Dermis blood vessel endothelial cell (primary cell): ENCODE measurements at regions not wholly inside any gene's neighbourhood (a gene's known extent, or its start where the extent isn't known, plus 50 kb on each side); places are given as distances from the start of the nearest gene placed in this dataset.

Source experiments
- DNase-seq: peaks from one replicate; pipeline ENCODE4 v3.0.0; 2010

GRCh38 chr7:97639036-97639435, 92.8 kb upstream of the TAC1 start:
- DNase-seq, result no peak

DNA sequence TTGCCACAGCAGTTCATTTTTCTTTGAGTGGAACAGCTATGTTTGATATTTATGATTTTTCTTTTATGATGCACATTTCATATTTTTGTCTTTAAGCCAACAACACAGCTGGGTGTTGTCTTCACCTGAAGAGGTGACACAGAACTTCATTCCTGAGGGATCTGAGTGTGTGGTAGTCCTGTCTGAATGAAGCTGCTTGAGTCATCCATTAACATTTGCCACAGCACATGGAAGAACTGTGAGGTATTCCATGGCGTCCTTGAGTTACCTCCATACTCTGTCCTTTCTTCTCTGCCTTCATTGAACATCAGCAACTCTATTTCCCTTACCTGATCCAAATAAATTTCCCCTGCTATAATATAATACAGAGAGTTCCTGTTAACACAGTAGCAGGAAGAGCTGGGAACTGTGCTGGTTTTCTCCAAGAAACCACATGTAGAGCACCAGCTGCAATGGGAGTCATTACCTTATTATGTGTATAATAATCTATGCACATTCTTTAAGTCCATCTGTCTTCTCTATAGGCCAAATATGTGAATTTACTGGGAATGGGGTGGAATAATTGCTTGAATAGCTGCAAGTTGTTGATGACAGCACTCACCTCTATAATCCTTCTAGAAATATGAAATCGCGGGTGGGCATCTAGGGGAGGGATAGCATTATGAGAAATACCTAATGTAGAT, 72.4 kb upstream of the TAC1 start:
- DNase-seq, result no peak

- DNase-seq, result no peak
Observed at GRCh38 chr7:97667359-97667758, 64.5 kb upstream of the TAC1 start.

DNA sequence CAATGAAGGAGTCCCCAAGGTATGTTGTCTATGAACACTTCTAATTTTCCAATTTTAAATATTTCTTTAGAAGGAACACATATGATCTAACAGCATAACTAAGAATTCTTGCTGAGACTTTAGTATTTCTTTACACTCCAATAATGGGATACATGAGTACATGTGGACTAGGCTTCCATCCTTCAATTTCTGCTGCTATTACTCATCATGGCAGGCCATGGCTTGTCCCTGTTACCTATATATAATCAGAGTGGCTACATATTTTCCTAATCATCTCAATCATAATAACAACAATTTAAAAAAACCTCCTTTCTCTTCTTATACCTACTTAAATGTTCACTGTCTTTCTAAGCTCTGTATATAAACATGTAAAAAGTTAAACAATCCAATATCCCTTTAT, 60.3 kb upstream of the TAC1 start:
- DNase-seq, result no peak

GRCh38 chr7:97680622-97681021, 51.3 kb upstream of the TAC1 start:
- no peak for DNase-seq
